Colonic mucosa (tissue), 4 donors: ENCODE measurements at regions not wholly inside any gene's neighbourhood (a gene's known extent, or its start where the extent isn't known, plus 50 kb on each side); places are given as distances from the start of the nearest gene placed in this dataset.

Experiments
- DNase-seq: peaks from one replicate; pipeline ENCODE4 v3.0.0-alpha.2; 2020
- H3K27ac ChIP-seq: fragments of 200-600 bp; one replicate; pipeline ENCODE4 v1.8.0; 2021
- H3K27me3 ChIP-seq: fragments of 200-600 bp; one replicate; pipeline ENCODE4 v1.8.0; 2021
- H3K36me3 ChIP-seq: fragments of 200-600 bp; one replicate; pipeline ENCODE4 v1.8.0; 2021
- H3K4me1 ChIP-seq: fragments of 200-600 bp; one replicate; pipeline ENCODE4 v1.8.0; 2021; ENCODE audit warnings: mild to moderate bottlenecking
- H3K4me3 ChIP-seq: fragments of 200-600 bp; one replicate; pipeline ENCODE4 v1.8.0; 2021
- H3K9ac ChIP-seq, 2 donors: one replicate each; pipeline ENCODE4 v1.7.0; 2013; ENCODE audit warnings: control low read depth in 2 of 2, low read depth in 2 of 2, low read length in 2 of 2
- H3K9me3 ChIP-seq: fragments of 200-600 bp; one replicate; pipeline ENCODE4 v1.8.0; 2021
- intact Hi-C: fragments of 100-400 bp; cut with DNase I; formaldehyde crosslinking; loops from one replicate; pipeline ENCODE4 v1.14.1; 2022
- TF ChIP-seq, protein P1 (sequence below): fragments of 200-600 bp; IDR thresholded peaks from one replicate; pipeline ENCODE4 v1.8.0; 2022; ENCODE audit warnings: antibody characterized with exemption, mild to moderate bottlenecking
- donor health status: healthy.
- donor health status: DM: no; HTN: no; CAD: no.
- donor health status: DM: no; HTN: no; CAD: no.

DNA sequence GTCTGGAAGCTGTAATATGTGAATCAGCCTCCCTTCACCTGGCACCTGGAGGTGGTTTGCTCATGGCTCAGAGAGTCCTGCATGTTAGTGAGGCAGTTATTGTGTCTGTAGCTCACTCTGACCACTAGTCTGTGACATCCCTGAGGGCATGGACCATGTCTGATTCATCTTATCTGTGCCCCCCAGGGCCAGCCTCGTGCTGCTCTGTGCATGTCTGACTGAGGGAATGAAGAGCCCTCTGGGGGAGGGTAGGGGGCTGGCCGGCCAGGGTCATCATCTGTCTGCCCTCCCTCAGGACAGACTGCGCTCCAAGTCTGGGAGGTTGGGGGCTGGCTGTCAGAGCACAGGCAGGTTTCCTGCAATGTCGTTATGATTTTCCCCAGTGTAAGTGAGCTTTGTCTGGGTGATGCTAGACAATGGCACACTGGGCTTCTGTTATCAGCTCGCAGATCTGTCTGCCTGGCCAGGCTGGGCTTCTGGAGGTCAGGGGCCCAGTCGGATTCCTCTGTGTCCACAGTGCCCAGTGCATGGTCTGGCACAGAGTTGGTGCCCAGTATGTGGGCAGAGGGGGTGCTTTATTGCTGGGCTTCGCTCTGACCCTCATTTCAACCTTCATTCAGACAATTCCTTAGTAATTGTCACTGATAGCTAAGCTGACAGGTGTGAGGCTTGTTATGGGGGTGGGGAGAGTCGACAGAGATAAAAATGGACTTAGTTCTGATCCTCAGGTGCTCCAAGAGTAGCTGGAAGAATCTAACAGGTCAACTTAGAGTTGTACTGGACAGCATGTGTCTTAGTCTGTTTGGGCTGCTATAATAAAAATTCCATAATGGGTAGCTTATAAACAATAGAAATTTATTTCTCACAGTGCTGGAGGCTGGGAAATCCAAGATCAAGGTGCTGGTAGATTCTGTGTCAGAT, 85.7 kb upstream of the SHB start:
- H3K36me3 ChIP-seq = no peaks in the 10 kb centered on the region
- H3K4me3 ChIP-seq = no peak overlapping the region
- H3K27me3 ChIP-seq = no peaks in the 10 kb centered on the region
- DNase-seq = no peak
- no peaks in the 10 kb centered on the region for H3K9me3 ChIP-seq
- H3K9ac ChIP-seq = no peak overlapping the region
- H3K4me1 ChIP-seq = no peaks in the 10 kb centered on the region
- TF ChIP-seq, protein P1, sequence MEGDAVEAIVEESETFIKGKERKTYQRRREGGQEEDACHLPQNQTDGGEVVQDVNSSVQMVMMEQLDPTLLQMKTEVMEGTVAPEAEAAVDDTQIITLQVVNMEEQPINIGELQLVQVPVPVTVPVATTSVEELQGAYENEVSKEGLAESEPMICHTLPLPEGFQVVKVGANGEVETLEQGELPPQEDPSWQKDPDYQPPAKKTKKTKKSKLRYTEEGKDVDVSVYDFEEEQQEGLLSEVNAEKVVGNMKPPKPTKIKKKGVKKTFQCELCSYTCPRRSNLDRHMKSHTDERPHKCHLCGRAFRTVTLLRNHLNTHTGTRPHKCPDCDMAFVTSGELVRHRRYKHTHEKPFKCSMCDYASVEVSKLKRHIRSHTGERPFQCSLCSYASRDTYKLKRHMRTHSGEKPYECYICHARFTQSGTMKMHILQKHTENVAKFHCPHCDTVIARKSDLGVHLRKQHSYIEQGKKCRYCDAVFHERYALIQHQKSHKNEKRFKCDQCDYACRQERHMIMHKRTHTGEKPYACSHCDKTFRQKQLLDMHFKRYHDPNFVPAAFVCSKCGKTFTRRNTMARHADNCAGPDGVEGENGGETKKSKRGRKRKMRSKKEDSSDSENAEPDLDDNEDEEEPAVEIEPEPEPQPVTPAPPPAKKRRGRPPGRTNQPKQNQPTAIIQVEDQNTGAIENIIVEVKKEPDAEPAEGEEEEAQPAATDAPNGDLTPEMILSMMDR = no peak
- intact Hi-C loops = no loop called here
- no peak overlapping the region for H3K27ac ChIP-seq

DNA sequence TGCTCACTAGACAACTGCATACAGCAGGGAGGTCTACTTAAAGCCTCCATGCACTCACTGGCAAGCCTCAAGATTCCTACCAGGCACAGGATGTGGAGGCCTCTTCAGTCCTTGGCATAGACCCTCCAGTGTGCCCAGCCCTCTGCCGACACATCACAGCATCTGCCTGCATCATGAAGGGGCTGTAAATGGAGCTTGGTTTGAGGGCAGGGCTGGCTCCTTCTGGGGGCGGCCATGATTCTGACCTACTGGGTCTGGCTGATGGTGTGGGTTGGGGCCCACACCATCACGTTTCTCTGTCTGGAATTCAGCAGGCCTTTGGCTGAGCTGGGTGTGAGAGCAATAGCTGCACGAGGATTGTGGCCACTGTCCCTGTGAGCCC, 84.9 kb upstream of the SHB start:
- DNase-seq = no peak
- H3K27ac ChIP-seq = no peak overlapping the region
- H3K9me3 ChIP-seq = no peaks in the 10 kb centered on the region
- TF ChIP-seq, protein P1 = no peak
- intact Hi-C loops = no loop called here
- no peaks in the 10 kb centered on the region for H3K27me3 ChIP-seq
- no peaks in the 10 kb centered on the region for H3K36me3 ChIP-seq
- H3K9ac ChIP-seq = no peak overlapping the region
- no peaks in the 10 kb centered on the region for H3K4me1 ChIP-seq
- H3K4me3 ChIP-seq = no peak overlapping the region

DNA sequence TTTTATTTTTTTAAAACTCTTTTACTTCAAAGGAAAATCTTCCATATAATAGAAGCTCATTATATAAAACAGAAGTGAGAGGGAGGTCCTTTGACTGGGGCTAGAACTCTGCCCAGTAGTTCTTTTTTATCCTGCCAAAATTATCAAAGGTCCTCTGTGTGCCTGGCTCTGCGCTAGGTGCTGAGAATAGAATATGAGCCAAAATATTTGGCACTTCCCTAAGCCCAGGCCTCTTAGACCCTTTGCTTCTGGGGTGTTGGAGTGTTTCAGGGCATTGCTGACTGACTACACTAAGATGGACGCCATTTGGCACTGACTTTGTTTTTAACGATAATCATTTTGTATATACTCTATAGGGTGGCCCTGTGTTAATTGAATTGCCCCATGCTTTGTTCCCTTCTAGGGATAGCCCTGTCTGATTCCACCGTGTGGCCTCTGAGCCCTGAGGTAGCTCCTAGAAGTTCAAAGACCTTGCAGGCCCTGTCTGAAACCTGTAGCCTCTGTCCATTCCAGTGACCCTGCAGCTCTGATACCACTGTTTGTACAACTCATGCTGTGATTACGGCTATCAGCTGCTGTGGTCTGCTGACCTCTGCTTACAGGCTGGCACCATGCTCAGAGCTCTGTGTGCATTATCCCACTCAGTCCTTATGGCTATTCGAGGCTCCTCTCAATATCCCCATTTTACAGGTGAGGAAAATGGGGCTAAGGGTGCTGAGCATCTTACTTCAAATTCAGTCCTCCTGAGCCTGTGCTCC, 84.3 kb upstream of the SHB start:
- Histone ChIP-seq H3K9ac (no peak overlapping the region), H3K27me3 (no peaks in the 10 kb centered on the region), H3K4me3 (no peak overlapping the region), H3K4me1 (no peaks in the 10 kb centered on the region), H3K36me3 (no peaks in the 10 kb centered on the region), H3K27ac (no peak overlapping the region), H3K9me3 (no peaks in the 10 kb centered on the region)
- DNase-seq = no peak
- TF ChIP-seq, protein P1 = no peak
- intact Hi-C loops = no loop called here

DNA sequence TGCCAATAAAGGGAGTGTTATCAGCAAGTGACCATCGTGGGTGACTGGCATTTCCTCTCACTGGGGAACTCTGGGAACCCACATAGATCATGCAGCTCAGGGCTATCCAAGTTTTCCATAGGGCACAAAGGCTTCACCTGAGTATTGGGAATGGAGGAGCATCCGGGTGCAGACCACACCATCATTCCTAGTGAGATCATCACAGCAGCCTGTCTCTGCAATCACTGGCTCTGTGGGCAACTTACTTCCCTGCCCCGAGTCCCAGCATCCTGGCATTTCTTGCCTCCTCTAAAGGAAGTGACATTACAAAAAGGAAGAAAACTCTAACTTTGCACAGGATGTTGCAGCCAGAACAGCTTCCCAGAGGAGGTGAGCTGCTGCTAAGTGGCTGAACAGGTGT, 80.6 kb upstream of the SHB start:
- no peak for DNase-seq
- intact Hi-C loops = no loop called here
- TF ChIP-seq, protein P1 = no peak
- Histone ChIP-seq H3K4me1 (no peaks in the 10 kb centered on the region), H3K9ac (no peak overlapping the region), H3K9me3 (no peaks in the 10 kb centered on the region), H3K27ac (no peak overlapping the region), H3K4me3 (no peak overlapping the region), H3K36me3 (no peaks in the 10 kb centered on the region), H3K27me3 (no peaks in the 10 kb centered on the region)

DNA sequence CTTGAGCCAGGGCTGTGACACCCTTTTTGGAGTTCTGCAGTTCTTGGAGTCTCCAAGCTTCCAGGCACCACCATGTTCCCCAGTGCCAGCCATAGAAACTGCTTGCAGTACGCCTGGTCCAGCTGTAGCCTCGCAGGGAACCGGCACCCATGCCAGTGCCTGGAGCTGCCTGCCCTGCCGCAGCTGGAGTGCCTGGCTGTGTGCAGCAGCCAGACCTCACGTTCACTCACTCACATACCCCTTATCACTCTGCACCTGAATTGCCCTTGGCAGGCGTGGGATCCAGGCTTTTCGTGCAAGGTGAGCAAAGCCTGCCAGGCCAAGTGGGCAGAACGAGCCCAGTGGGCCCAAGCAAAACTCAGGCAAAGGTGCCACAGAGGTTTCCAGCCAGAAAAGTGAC, 77.8 kb upstream of the SHB start:
- Histone ChIP-seq H3K9ac (no peak overlapping the region), H3K27ac (no peak overlapping the region), H3K9me3 (no peaks in the 10 kb centered on the region), H3K4me3 (no peak overlapping the region), H3K27me3 (no peaks in the 10 kb centered on the region), H3K4me1 (no peaks in the 10 kb centered on the region), H3K36me3 (no peaks in the 10 kb centered on the region)
- TF ChIP-seq, protein P1 = no peak
- no peak for DNase-seq
- intact Hi-C loops = no loop called here
